HEK293T (cell line): ENCODE measurements at regions not wholly inside any gene's neighbourhood (a gene's known extent, or its start where the extent isn't known, plus 50 kb on each side); places are given as distances from the start of the nearest gene placed in this dataset.

Experiments
- ARNT ChIP-seq: fragments of 450-650 bp; IDR thresholded peaks from 2 replicates; pipeline ENCODE4 v1.6.1; 2017; ENCODE audit warnings: mild to moderate bottlenecking
- BHLHE40 ChIP-seq: fragments of 450-650 bp; IDR thresholded peaks from 2 replicates; pipeline ENCODE4 v1.6.1; 2016; ENCODE audit warnings: mild to moderate bottlenecking, moderate library complexity, borderline replicate concordance
- ELF4 ChIP-seq: fragments of 450-650 bp; IDR thresholded peaks from 2 replicates; pipeline ENCODE4 v1.6.1; 2017; ENCODE audit warnings: antibody characterized with exemption
- FOXA1 ChIP-seq: fragments of 450-650 bp; IDR thresholded peaks from 2 replicates; pipeline ENCODE4 v1.6.1; 2016; ENCODE audit warnings: mild to moderate bottlenecking
- FOXK2 ChIP-seq: fragments of 450-650 bp; IDR thresholded peaks from 2 replicates; pipeline ENCODE4 v1.6.1; 2016; ENCODE audit warnings: mild to moderate bottlenecking
- FOXM1 ChIP-seq: fragments of 450-650 bp; IDR thresholded peaks from 2 replicates; pipeline ENCODE4 v1.6.1; 2017; ENCODE audit warnings: mild to moderate bottlenecking, borderline replicate concordance
- HDGF ChIP-seq: fragments of 450-650 bp; IDR thresholded peaks from 2 replicates; pipeline ENCODE4 v1.6.1; 2017; ENCODE audit warnings: antibody characterized with exemption, borderline replicate concordance
- L3MBTL2 ChIP-seq: fragments of 450-650 bp; conservative IDR thresholded peaks from 2 replicates; pipeline ENCODE4 v1.6.1; 2016; ENCODE audit warnings: mild to moderate bottlenecking
- LEF1 ChIP-seq: fragments of 450-650 bp; IDR thresholded peaks from 2 replicates; pipeline ENCODE4 v1.6.1; 2017; ENCODE audit warnings: mild to moderate bottlenecking, borderline replicate concordance
- NFRKB ChIP-seq: fragments of 450-650 bp; IDR thresholded peaks from 2 replicates; pipeline ENCODE4 v1.6.1; 2016; ENCODE audit warnings: mild to moderate bottlenecking, moderate library complexity
- SP1 ChIP-seq: fragments of 450-650 bp; IDR thresholded peaks from 2 replicates; pipeline ENCODE4 v1.6.1; 2017
- SUZ12 ChIP-seq: fragments of 450-650 bp; IDR thresholded peaks from 2 replicates; pipeline ENCODE4 v1.6.1; 2016; ENCODE audit warnings: mild to moderate bottlenecking
- TARDBP ChIP-seq: fragments of 450-650 bp; IDR thresholded peaks from 2 replicates; pipeline ENCODE4 v1.6.1; 2016
- ZNF384 ChIP-seq: fragments of 450-650 bp; IDR thresholded peaks from 2 replicates; pipeline ENCODE4 v1.6.1; 2016

- TF ChIP-seq FOXM1: no peak
- TF ChIP-seq SP1: no peak
- TF ChIP-seq L3MBTL2: no peak
- no peak for TF ChIP-seq NFRKB
- no peak for TF ChIP-seq FOXK2
- TF ChIP-seq BHLHE40: no peak
- TF ChIP-seq ZNF384: no peak
- TF ChIP-seq SUZ12: no peak
- no peak for TF ChIP-seq LEF1
- no peak for TF ChIP-seq FOXA1
- no peak for TF ChIP-seq ELF4
- TF ChIP-seq ARNT: no peak
- no peak for TF ChIP-seq TARDBP
- no peak for TF ChIP-seq HDGF
Measured at GRCh38 chr18:24536326-24536725, 75.9 kb downstream of the HRH4 start.
